HepG2 (cell line): ENCODE measurements at regions not wholly inside any gene's neighbourhood (a gene's known extent, or its start where the extent isn't known, plus 50 kb on each side); places are given as distances from the start of the nearest gene placed in this dataset.

Experiments
- CTCF ChIP-seq: sonication (generic); formaldehyde crosslinking; IDR thresholded peaks from 2 replicates; pipeline ENCODE4 v1.5.0; 2020; ENCODE audit warnings: mild to moderate bottlenecking, missing genetic modification reagents, moderate library complexity
- DZIP1 ChIP-seq: sonication (generic); formaldehyde crosslinking; IDR thresholded peaks from 2 replicates; pipeline ENCODE4 v1.5.0; 2020; ENCODE audit warnings: mild to moderate bottlenecking, missing genetic modification reagents
- PHF5A ChIP-seq: IDR thresholded peaks from one replicate; pipeline ENCODE4 v1.6.1; 2018; ENCODE audit warnings: low read depth, missing genetic modification reagents; ENCODE audit not compliant: unreplicated experiment
- ZKSCAN1 ChIP-seq: fragments of 150-350 bp; IDR thresholded peaks from 2 replicates; pipeline ENCODE4 v1.6.1; 2014; ENCODE audit warnings: low read length
- ZNF121 ChIP-seq: sonication (generic); formaldehyde crosslinking; IDR thresholded peaks from 2 replicates; pipeline ENCODE4 v1.5.0; 2020; ENCODE audit warnings: mild to moderate bottlenecking, missing genetic modification reagents

DNA sequence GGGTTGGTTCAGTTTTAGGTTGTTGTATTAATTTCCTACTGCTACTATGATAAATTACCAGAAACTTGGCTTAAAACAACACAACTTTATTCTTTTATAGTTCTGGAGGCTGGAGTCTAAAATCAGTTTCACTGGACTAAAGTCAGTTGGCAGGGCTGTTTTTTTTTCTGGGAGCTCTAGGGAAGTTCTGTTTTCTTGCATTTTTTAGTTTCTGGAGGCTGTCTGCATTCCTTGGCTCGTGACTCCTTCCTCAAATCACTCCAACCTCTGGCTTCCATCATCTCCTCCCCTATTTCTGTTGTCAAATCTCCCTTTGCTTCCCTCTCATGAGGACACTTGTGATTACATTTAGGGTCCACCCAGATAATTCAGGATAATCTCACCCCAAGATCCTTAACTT is 51.3 kb upstream of the SUB1 start:
- no peak for TF ChIP-seq ZNF121 (CRISPR knock-in tag)
- no peak for TF ChIP-seq ZKSCAN1
- no peak for TF ChIP-seq CTCF (CRISPR knock-in tag)
- no peak for TF ChIP-seq PHF5A (CRISPR knock-in tag)
- no peak for TF ChIP-seq DZIP1 (CRISPR knock-in tag)
